ENCODE measurements at regions not wholly inside any gene's neighbourhood (a gene's known extent, or its start where the extent isn't known, plus 50 kb on each side); places are given as distances from the start of the nearest gene placed in this dataset.

- FAIRE-seq: no peak
- no peak overlapping the region for H3K27ac ChIP-seq (ENCODE audit: low read depth in 1 of 3, low read length in 2 of 3)
- WGBS, 3 donors: 37 to 53% (median 46%) methylated on average over 13 of the region's 13 CpGs
These were observed 75.3 kb upstream of the IGSF21 start for GRCh38 chr1:18032172-18032859.

GRCh38 chr1:18035145-18035544 is 72.5 kb upstream of the IGSF21 start:
- H3K27me3 ChIP-seq (ENCODE audit: control insufficient read depth in 3 of 3, insufficient read depth in 3 of 3, low read length in 3 of 3): peaks cover 0 to 10% (median 0%) of the 10 kb centered on the region in 3 donors
- H3K4me1 ChIP-seq (ENCODE audit: control insufficient read depth in 3 of 3, insufficient read depth in 2 of 3, low read depth in 1 of 3, low read length in 2 of 3): no peaks in the 10 kb centered on the region
- no peak overlapping the region for H3K4me3 ChIP-seq (ENCODE audit: low read depth in 1 of 3, low read length in 3 of 3)
- no peak for FAIRE-seq
- H3K27ac ChIP-seq (ENCODE audit: low read depth in 1 of 3, low read length in 2 of 3): no peak overlapping the region
- 52 to 61% (median 59%) methylated on average over 3 of the region's 3 CpGs for WGBS, 3 donors
- no peak for DNase-seq
- no peaks in the 10 kb centered on the region for H3K9me3 ChIP-seq (ENCODE audit: control insufficient read depth in 2 of 2, insufficient read depth in 1 of 2, low read depth in 1 of 2, low read length in 1 of 2)
- no peaks in the 10 kb centered on the region for H3K36me3 ChIP-seq (ENCODE audit: control insufficient read depth in 3 of 3, insufficient read depth in 2 of 3, low read depth in 1 of 3, low read length in 3 of 3)

More at GRCh38 chr1:18032172-18032859, 75.3 kb upstream of the IGSF21 start:
- peaks cover 0 to 16% (median 0%) of the 10 kb centered on the region in 3 donors for H3K27me3 ChIP-seq (ENCODE audit: control insufficient read depth in 3 of 3, insufficient read depth in 3 of 3, low read length in 3 of 3)
- no peaks in the 10 kb centered on the region for H3K4me1 ChIP-seq (ENCODE audit: control insufficient read depth in 3 of 3, insufficient read depth in 2 of 3, low read depth in 1 of 3, low read length in 2 of 3)
- no peak for DNase-seq
- H3K4me3 ChIP-seq (ENCODE audit: low read depth in 1 of 3, low read length in 3 of 3): no peak overlapping the region
- no peaks in the 10 kb centered on the region for H3K36me3 ChIP-seq (ENCODE audit: control insufficient read depth in 3 of 3, insufficient read depth in 2 of 3, low read depth in 1 of 3, low read length in 3 of 3)
- H3K9me3 ChIP-seq (ENCODE audit: control insufficient read depth in 2 of 2, insufficient read depth in 1 of 2, low read depth in 1 of 2, low read length in 1 of 2): no peaks in the 10 kb centered on the region

- FAIRE-seq (no peak), DNase-seq (no peak)
- Histone ChIP-seq H3K27ac (ENCODE audit: low read depth in 1 of 3, low read length in 2 of 3) (no peak overlapping the region), H3K4me1 (ENCODE audit: control insufficient read depth in 3 of 3, insufficient read depth in 2 of 3, low read depth in 1 of 3, low read length in 2 of 3) (no peaks in the 10 kb centered on the region), H3K9me3 (ENCODE audit: control insufficient read depth in 2 of 2, insufficient read depth in 1 of 2, low read depth in 1 of 2, low read length in 1 of 2) (no peaks in the 10 kb centered on the region), H3K36me3 (ENCODE audit: control insufficient read depth in 3 of 3, insufficient read depth in 2 of 3, low read depth in 1 of 3, low read length in 3 of 3) (no peaks in the 10 kb centered on the region), H3K4me3 (ENCODE audit: low read depth in 1 of 3, low read length in 3 of 3) (no peak overlapping the region), H3K27me3 (ENCODE audit: control insufficient read depth in 3 of 3, insufficient read depth in 3 of 3, low read length in 3 of 3) (peaks cover 0 to 4% (median 0%) of the 10 kb centered on the region in 3 donors)
- 65 to 80% (median 74%) methylated on average over 1 of the region's 1 CpG for WGBS, 3 donors
These were observed 69.9 kb upstream of the IGSF21 start for GRCh38 chr1:18037651-18038050.

- Histone ChIP-seq H3K36me3 (ENCODE audit: control insufficient read depth in 3 of 3, insufficient read depth in 2 of 3, low read depth in 1 of 3, low read length in 3 of 3) (no peaks in the 10 kb centered on the region), H3K4me3 (ENCODE audit: low read depth in 1 of 3, low read length in 3 of 3) (no peak overlapping the region), H3K27me3 (ENCODE audit: control insufficient read depth in 3 of 3, insufficient read depth in 3 of 3, low read length in 3 of 3) (peaks cover 0 to 3% (median 0%) of the 10 kb centered on the region in 3 donors), H3K9me3 (ENCODE audit: control insufficient read depth in 2 of 2, insufficient read depth in 1 of 2, low read depth in 1 of 2, low read length in 1 of 2) (no peaks in the 10 kb centered on the region), H3K4me1 (ENCODE audit: control insufficient read depth in 3 of 3, insufficient read depth in 2 of 3, low read depth in 1 of 3, low read length in 2 of 3) (no peaks in the 10 kb centered on the region), H3K27ac (ENCODE audit: low read depth in 1 of 3, low read length in 2 of 3) (no peak overlapping the region)
- DNase-seq (no peak), FAIRE-seq (no peak)
- WGBS, 3 donors: 76 to 82% (median 80%) methylated on average over 4 of the region's 4 CpGs
These were observed 69.5 kb upstream of the IGSF21 start for GRCh38 chr1:18038051-18038450.

GRCh38 chr1:18039102-18039501 is 68.5 kb upstream of the IGSF21 start:
- Histone ChIP-seq H3K4me3 (ENCODE audit: low read depth in 1 of 3, low read length in 3 of 3) (no peak overlapping the region), H3K27ac (ENCODE audit: low read depth in 1 of 3, low read length in 2 of 3) (no peak overlapping the region), H3K4me1 (ENCODE audit: control insufficient read depth in 3 of 3, insufficient read depth in 2 of 3, low read depth in 1 of 3, low read length in 2 of 3) (no peaks in the 10 kb centered on the region), H3K27me3 (ENCODE audit: control insufficient read depth in 3 of 3, insufficient read depth in 3 of 3, low read length in 3 of 3) (peaks cover 0 to 4% (median 0%) of the 10 kb centered on the region in 3 donors), H3K9me3 (ENCODE audit: control insufficient read depth in 2 of 2, insufficient read depth in 1 of 2, low read depth in 1 of 2, low read length in 1 of 2) (no peaks in the 10 kb centered on the region), H3K36me3 (ENCODE audit: control insufficient read depth in 3 of 3, insufficient read depth in 2 of 3, low read depth in 1 of 3, low read length in 3 of 3) (no peaks in the 10 kb centered on the region)
- WGBS, 3 donors: 70 to 89% (median 87%) methylated on average over 1 of the region's 1 CpG
- DNase-seq (no peak), FAIRE-seq (no peak)

GRCh38 chr1:18041102-18041501 is 66.5 kb upstream of the IGSF21 start:
- no peak for FAIRE-seq
- Histone ChIP-seq H3K36me3 (ENCODE audit: control insufficient read depth in 3 of 3, insufficient read depth in 2 of 3, low read depth in 1 of 3, low read length in 3 of 3) (no peaks in the 10 kb centered on the region), H3K9me3 (ENCODE audit: control insufficient read depth in 2 of 2, insufficient read depth in 1 of 2, low read depth in 1 of 2, low read length in 1 of 2) (no peaks in the 10 kb centered on the region), H3K4me1 (ENCODE audit: control insufficient read depth in 3 of 3, insufficient read depth in 2 of 3, low read depth in 1 of 3, low read length in 2 of 3) (no peaks in the 10 kb centered on the region), H3K27me3 (ENCODE audit: control insufficient read depth in 3 of 3, insufficient read depth in 3 of 3, low read length in 3 of 3) (peaks cover 0 to 4% (median 0%) of the 10 kb centered on the region in 3 donors), H3K4me3 (ENCODE audit: low read depth in 1 of 3, low read length in 3 of 3) (no peak overlapping the region), H3K27ac (ENCODE audit: low read depth in 1 of 3, low read length in 2 of 3) (no peak overlapping the region)
- DNase-seq: no peak
- WGBS, 3 donors: 46 to 62% (median 50%) methylated on average over 5 to 6 of the region's 6 CpGs

GRCh38 chr1:18041685-18042355 is 65.8 kb upstream of the IGSF21 start:
- no peak overlapping the region for H3K27ac ChIP-seq (ENCODE audit: low read depth in 1 of 3, low read length in 2 of 3)
- WGBS, 3 donors: 46 to 56% (median 50%) methylated on average over 11 of the region's 11 CpGs
- peaks cover 0 to 4% (median 0%) of the 10 kb centered on the region in 3 donors for H3K27me3 ChIP-seq (ENCODE audit: control insufficient read depth in 3 of 3, insufficient read depth in 3 of 3, low read length in 3 of 3)
- H3K36me3 ChIP-seq (ENCODE audit: control insufficient read depth in 3 of 3, insufficient read depth in 2 of 3, low read depth in 1 of 3, low read length in 3 of 3): no peaks in the 10 kb centered on the region
- FAIRE-seq: no peak
- DNase-seq: no peak
- H3K4me3 ChIP-seq (ENCODE audit: low read depth in 1 of 3, low read length in 3 of 3): no peak overlapping the region
- no peaks in the 10 kb centered on the region for H3K9me3 ChIP-seq (ENCODE audit: control insufficient read depth in 2 of 2, insufficient read depth in 1 of 2, low read depth in 1 of 2, low read length in 1 of 2)
- H3K4me1 ChIP-seq (ENCODE audit: control insufficient read depth in 3 of 3, insufficient read depth in 2 of 3, low read depth in 1 of 3, low read length in 2 of 3): no peaks in the 10 kb centered on the region

- H3K4me3 ChIP-seq (ENCODE audit: low read depth in 1 of 3, low read length in 3 of 3): no peak overlapping the region
- peaks cover 0 to 4% (median 0%) of the 10 kb centered on the region in 3 donors for H3K27me3 ChIP-seq (ENCODE audit: control insufficient read depth in 3 of 3, insufficient read depth in 3 of 3, low read length in 3 of 3)
- FAIRE-seq (no peak), DNase-seq (no peak)
- WGBS, 3 donors: 52 to 61% (median 55%) methylated on average over 2 of the region's 2 CpGs
- no peaks in the 10 kb centered on the region for H3K36me3 ChIP-seq (ENCODE audit: control insufficient read depth in 3 of 3, insufficient read depth in 2 of 3, low read depth in 1 of 3, low read length in 3 of 3)
- H3K4me1 ChIP-seq (ENCODE audit: control insufficient read depth in 3 of 3, insufficient read depth in 2 of 3, low read depth in 1 of 3, low read length in 2 of 3): no peaks in the 10 kb centered on the region
- no peaks in the 10 kb centered on the region for H3K9me3 ChIP-seq (ENCODE audit: control insufficient read depth in 2 of 2, insufficient read depth in 1 of 2, low read depth in 1 of 2, low read length in 1 of 2)
- H3K27ac ChIP-seq (ENCODE audit: low read depth in 1 of 3, low read length in 2 of 3): no peak overlapping the region
These were observed 63.7 kb upstream of the IGSF21 start for GRCh38 chr1:18043871-18044270.
